ENCODE measurements at regions not wholly inside any gene's neighbourhood (a gene's known extent, or its start where the extent isn't known, plus 50 kb on each side); places are given as distances from the start of the nearest gene placed in this dataset.

GRCh38 chr5:67308988-67309688 lies 112.5 kb upstream of the CD180 start (continued):
- TF ChIP-seq EGR1 (IDR thresholded peaks at IDR 0.05; ENCODE audit: low read depth in 2 of 2): no peak

- H3K9ac ChIP-seq (ENCODE audit: low read depth in 1 of 2, low read length in 2 of 2): no peak overlapping the region
- no peaks in the 10 kb centered on the region for H3K9me3 ChIP-seq (ENCODE audit: control insufficient read depth in 4 of 4, low read length in 3 of 4)
- no peak overlapping the region for H3K27ac ChIP-seq (ENCODE audit: low read depth in 1 of 2, low read length in 2 of 2)
- no peaks in the 10 kb centered on the region for H3K4me1 ChIP-seq (ENCODE audit: control insufficient read depth in 4 of 4, insufficient read depth in 4 of 4, low read length in 3 of 4)
- WGBS: 93% methylated on average over 4 of the region's 4 CpGs
- no peak overlapping the region for H3K4me3 ChIP-seq (ENCODE audit: low read depth in 1 of 3, low read length in 3 of 3)
- no peak for DNase-seq (ENCODE audit: low spot score)
- no peak for TF ChIP-seq NR2F2 (IDR thresholded peaks at IDR 0.05)
- no peak for TF ChIP-seq TAF1 (conservative IDR thresholded peaks at IDR 0.05)
- no peak for TF ChIP-seq MAX (IDR thresholded peaks at IDR 0.05)
- TF ChIP-seq FOXA2 (IDR thresholded peaks at IDR 0.05): no peak
- no peak for TF ChIP-seq FOXA1 (IDR thresholded peaks at IDR 0.05)
- TF ChIP-seq ATF3 (IDR thresholded peaks at IDR 0.05): no peak
- TF ChIP-seq YY1 (IDR thresholded peaks at IDR 0.05): no peak
- no peak for TF ChIP-seq HNF4G (IDR thresholded peaks at IDR 0.05)
- no peak for TF ChIP-seq RAD21 (IDR thresholded peaks at IDR 0.05)
- TF ChIP-seq JUND (IDR thresholded peaks at IDR 0.05): no peak
- no peak for TF ChIP-seq SP1 (IDR thresholded peaks at IDR 0.05)
- no peaks in the 10 kb centered on the region for H3K36me3 ChIP-seq (ENCODE audit: control insufficient read depth in 4 of 4, insufficient read depth in 3 of 4, low read depth in 1 of 4, low read length in 3 of 4)
- no peaks in the 10 kb centered on the region for H3K27me3 ChIP-seq (ENCODE audit: control insufficient read depth in 4 of 4, insufficient read depth in 4 of 4, low read length in 3 of 4)
Measured at GRCh38 chr5:67306965-67307607, 110.5 kb upstream of the CD180 start.

GRCh38 chr5:67305913-67306710 lies 109.5 kb upstream of the CD180 start:
- Histone ChIP-seq H3K4me3 (ENCODE audit: low read depth in 1 of 3, low read length in 3 of 3) (no peak overlapping the region), H3K9me3 (ENCODE audit: control insufficient read depth in 4 of 4, low read length in 3 of 4) (no peaks in the 10 kb centered on the region), H3K9ac (ENCODE audit: low read depth in 1 of 2, low read length in 2 of 2) (no peak overlapping the region), H3K27ac (ENCODE audit: low read depth in 1 of 2, low read length in 2 of 2) (no peak overlapping the region), H3K27me3 (ENCODE audit: control insufficient read depth in 4 of 4, insufficient read depth in 4 of 4, low read length in 3 of 4) (no peaks in the 10 kb centered on the region), H3K36me3 (ENCODE audit: control insufficient read depth in 4 of 4, insufficient read depth in 3 of 4, low read depth in 1 of 4, low read length in 3 of 4) (no peaks in the 10 kb centered on the region), H3K4me1 (ENCODE audit: control insufficient read depth in 4 of 4, insufficient read depth in 4 of 4, low read length in 3 of 4) (no peaks in the 10 kb centered on the region)
- TF ChIP-seq RAD21 (IDR thresholded peaks at IDR 0.05): no peak
- no peak for TF ChIP-seq GABPA (IDR thresholded peaks at IDR 0.05 in 1 of 2, conservative IDR thresholded peaks at IDR 0.05 in 1 of 2)
- no peak for TF ChIP-seq FOXA1 (IDR thresholded peaks at IDR 0.05)
- no peak for TF ChIP-seq MAX (IDR thresholded peaks at IDR 0.05)
- TF ChIP-seq EGR1 (IDR thresholded peaks at IDR 0.05; ENCODE audit: low read depth in 2 of 2): no peak
- no peak for TF ChIP-seq ZBTB33 (IDR thresholded peaks at IDR 0.05)
- no peak for TF ChIP-seq CTCF (IDR thresholded peaks at IDR 0.05; ENCODE audit: low read depth, low read length, missing input control)
- TF ChIP-seq RXRA (IDR thresholded peaks at IDR 0.05): no peak
- TF ChIP-seq JUND (IDR thresholded peaks at IDR 0.05): no peak
- TF ChIP-seq NR2F2 (IDR thresholded peaks at IDR 0.05): no peak
- no peak for TF ChIP-seq TAF1 (conservative IDR thresholded peaks at IDR 0.05)
- no peak for TF ChIP-seq REST (IDR thresholded peaks at IDR 0.05)
- TF ChIP-seq HNF4G (IDR thresholded peaks at IDR 0.05): no peak
- no peak for TF ChIP-seq FOXA2 (IDR thresholded peaks at IDR 0.05)
- no peak for DNase-seq (ENCODE audit: low spot score)
- WGBS: 87% methylated on average over 9 of the region's 9 CpGs

Measured in liver (tissue), 8 donors.